ENCODE measurements at regions not wholly inside any gene's neighbourhood (a gene's known extent, or its start where the extent isn't known, plus 50 kb on each side); places are given as distances from the start of the nearest gene placed in this dataset.
"Not testable (repeated sequence)": the region's sequence is repeated elsewhere in the genome, so short reads cannot be mapped to it uniquely, and the experiment has no call there.

DNA sequence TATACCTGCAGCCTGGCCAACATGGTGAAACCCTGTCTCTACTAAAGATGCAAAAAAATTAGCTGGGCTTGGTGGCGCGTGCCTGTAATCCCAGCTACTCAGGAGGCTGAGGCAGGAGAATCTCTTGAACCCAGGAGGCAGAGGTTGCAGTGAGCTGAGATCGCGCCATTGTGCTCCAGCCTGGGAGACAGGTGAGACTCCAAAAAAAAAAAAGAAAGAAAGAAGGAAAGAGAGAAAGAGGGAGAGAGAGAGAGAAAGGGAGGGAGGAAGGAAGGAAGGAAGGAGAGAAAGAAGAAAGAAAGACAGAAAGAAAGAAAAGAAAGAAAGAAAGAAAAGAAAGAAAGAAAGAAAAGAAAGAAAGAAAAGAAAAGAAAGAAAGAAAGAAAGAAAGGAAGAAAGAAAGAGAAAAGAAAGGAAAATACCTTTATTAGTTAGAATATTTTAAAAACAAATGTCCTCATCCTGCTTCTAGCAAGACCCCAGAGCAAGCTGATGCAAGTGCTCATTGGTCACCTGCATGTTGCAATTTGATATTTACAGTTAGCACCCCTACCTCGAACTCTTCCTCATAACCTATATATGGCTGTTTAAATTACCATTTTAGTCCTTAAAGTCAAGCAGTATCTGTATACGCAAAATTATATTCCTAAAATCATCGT lies 57.0 kb upstream of the TNFAIP3 start:
- TF ChIP-seq HDGF (IDR thresholded peaks at IDR 0.05), result 0 out of 2 replicates have a peak, but pooled peaks have one; percentile 30
- TF ChIP-seq YBX1 (IDR thresholded peaks at IDR 0.05), result 0 out of 2 replicates have a peak, but pooled peaks have one; percentile 35
- FAIRE-seq; H3K27ac ChIP-seq (ENCODE audit: control insufficient read depth, insufficient read depth); H3K4me3 ChIP-seq; DNase-seq (ENCODE audit: low read depth, low spot score); H3K9ac ChIP-seq (ENCODE audit: control insufficient read depth, insufficient read depth, low read length); H4K20me1 ChIP-seq (ENCODE audit: control insufficient read depth, insufficient read depth); H2AFZ ChIP-seq (ENCODE audit: control insufficient read depth, low read depth, low read length); intact Hi-C loops (cut with micrococcal nuclease; ENCODE audit: unreplicated experiment); ATAC-seq; H3K36me3 ChIP-seq (ENCODE audit: control insufficient read depth in 2 of 2, insufficient read depth in 2 of 2, low read length in 1 of 2); H3K9me3 ChIP-seq (replicated peaks; ENCODE audit: control insufficient read depth, insufficient read depth, low read length); in situ Hi-C loops (cut with MboI); BruUV-seq (replicated peaks); H3K27me3 ChIP-seq (replicated peaks in 1 of 2; ENCODE audit: control insufficient read depth in 2 of 2, insufficient read depth in 2 of 2, low read length in 1 of 2); H3K79me2 ChIP-seq (ENCODE audit: control insufficient read depth, insufficient read depth, low read length); H3K4me2 ChIP-seq (ENCODE audit: control insufficient read depth, insufficient read depth): not testable (repeated sequence)
- WGBS (ENCODE audit: insufficient coverage, insufficient replicate concordance, low lambda C conversion rate, missing lambda C conversion rate), result 69% methylated on average over 5 of the region's 7 CpGs
- peaks cover 24% of the 10 kb centered on the region for H3K4me1 ChIP-seq (ENCODE audit: control insufficient read depth, insufficient read depth, low read length)
- ChIA-PET SMC1A (ENCODE audit: uncharacterized antibody, unreplicated experiment) (interaction anchor here (0.8 to 5.7 kb wide), 20 partner anchors 8 to 129 kb away, joined by 3 to 69 read pairs (median 12); partner anchors contain the start of gene TNFAIP3), RAD21 (ENCODE audit: unreplicated experiment) (interaction anchor here (1.0 to 5.9 kb wide), 13 partner anchors 8 to 102 kb away, joined by 3 to 39 read pairs (median 13); partner anchors contain the start of gene TNFAIP3), CTCF (interaction anchor here (1.5 to 4.5 kb wide), 7 partner anchors 10 to 105 kb away, joined by 4 to 49 read pairs (median 13); partner anchors contain the start of gene TNFAIP3), POLR2A (interaction anchor here (0.7 to 6.2 kb wide), 11 partner anchors 9 to 111 kb away, joined by 3 to 95 read pairs (median 5); partner anchors contain the start of gene TNFAIP3)

DNA sequence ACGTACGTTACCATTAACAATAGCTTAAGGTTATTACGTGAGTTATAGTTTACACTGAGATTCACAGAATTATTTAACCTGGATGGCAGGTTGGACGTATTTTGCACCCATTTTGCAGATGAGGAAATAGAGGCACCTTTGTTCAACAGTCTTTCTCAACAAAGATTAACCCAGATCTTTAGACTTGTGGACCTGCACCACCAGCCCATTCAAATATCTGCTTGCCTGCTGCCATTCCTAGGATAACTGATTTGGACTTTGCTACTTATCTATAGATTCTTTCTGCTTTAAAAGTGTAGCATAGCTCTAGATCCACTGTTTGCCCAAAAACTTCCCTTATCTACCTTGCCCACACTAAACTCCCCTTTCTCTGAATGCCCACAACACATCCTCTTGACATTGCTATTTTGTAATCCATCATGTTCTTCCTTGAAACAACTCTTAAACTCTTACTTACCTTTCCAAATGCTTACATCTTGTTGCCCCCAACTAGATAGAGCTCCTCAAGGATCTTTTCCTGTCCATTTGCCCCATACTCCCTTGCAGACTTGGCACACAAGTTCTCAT lies 56.4 kb upstream of the TNFAIP3 start:
- in situ Hi-C loops (cut with MboI), result no loop called here
- FAIRE-seq, result no peak
- Histone ChIP-seq H3K4me1 (ENCODE audit: control insufficient read depth, insufficient read depth, low read length) (peaks cover 25% of the 10 kb centered on the region), H3K27ac (ENCODE audit: control insufficient read depth, insufficient read depth) (peak overlapping the region; percentile 66), H3K9me3 (replicated peaks; ENCODE audit: control insufficient read depth, insufficient read depth, low read length) (peaks cover 2% of the 10 kb centered on the region; the same call in 2 of the 3 replicates), H2AFZ (ENCODE audit: control insufficient read depth, low read depth, low read length) (peak overlapping the region; percentile 54; the same call in 1 of the 2 replicates), H3K36me3 (ENCODE audit: control insufficient read depth in 2 of 2, insufficient read depth in 2 of 2, low read length in 1 of 2) (no peaks in the 10 kb centered on the region), H3K4me2 (ENCODE audit: control insufficient read depth, insufficient read depth) (peak overlapping the region; percentile 14), H4K20me1 (ENCODE audit: control insufficient read depth, insufficient read depth) (no peaks in the 10 kb centered on the region), H3K4me3 (no peak overlapping the region), H3K9ac (ENCODE audit: control insufficient read depth, insufficient read depth, low read length) (no peak overlapping the region), H3K27me3 (replicated peaks in 1 of 2; ENCODE audit: control insufficient read depth in 2 of 2, insufficient read depth in 2 of 2, low read length in 1 of 2) (no peaks in the 10 kb centered on the region), H3K79me2 (ENCODE audit: control insufficient read depth, insufficient read depth, low read length) (no peaks in the 10 kb centered on the region)
- BruUV-seq (replicated peaks), result no TSS peak
- DNase-seq (ENCODE audit: low read depth, low spot score), result no peak
- ChIA-PET POLR2A (interaction anchor here (0.7 to 6.2 kb wide), 17 partner anchors 9 to 135 kb away, joined by 3 to 95 read pairs (median 4); no protein-coding TSS in a partner anchor), SMC1A (ENCODE audit: uncharacterized antibody, unreplicated experiment) (interaction anchor here (0.8 to 5.7 kb wide), 19 partner anchors 8 to 129 kb away, joined by 3 to 69 read pairs (median 12); partner anchors contain the start of gene TNFAIP3), RAD21 (ENCODE audit: unreplicated experiment) (interaction anchor here (0.9 to 5.9 kb wide), 17 partner anchors 9 to 109 kb away, joined by 3 to 39 read pairs (median 13); partner anchors contain the start of gene TNFAIP3), CTCF (interaction anchor here (1.2 to 4.5 kb wide), 10 partner anchors 11 to 192 kb away, joined by 4 to 49 read pairs (median 9); partner anchors contain the start of gene TNFAIP3)
- intact Hi-C loops (cut with micrococcal nuclease; ENCODE audit: unreplicated experiment), result no loop called here
- no peak for TF ChIP-seq STAT1 (conservative IDR thresholded peaks at IDR 0.05)
- TF ChIP-seq MLLT1 (IDR thresholded peaks at IDR 0.05), result peak; percentile 78; the same call in 1 of the 2 replicates
- TF ChIP-seq HDGF (IDR thresholded peaks at IDR 0.05), result 0 out of 2 replicates have a peak, but pooled peaks have one; percentile 47
- TF ChIP-seq, protein P1, sequence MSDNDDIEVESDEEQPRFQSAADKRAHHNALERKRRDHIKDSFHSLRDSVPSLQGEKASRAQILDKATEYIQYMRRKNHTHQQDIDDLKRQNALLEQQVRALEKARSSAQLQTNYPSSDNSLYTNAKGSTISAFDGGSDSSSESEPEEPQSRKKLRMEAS (IDR thresholded peaks at IDR 0.05; ENCODE audit: low read depth, low read length), result no peak
- TF ChIP-seq, protein P2, sequence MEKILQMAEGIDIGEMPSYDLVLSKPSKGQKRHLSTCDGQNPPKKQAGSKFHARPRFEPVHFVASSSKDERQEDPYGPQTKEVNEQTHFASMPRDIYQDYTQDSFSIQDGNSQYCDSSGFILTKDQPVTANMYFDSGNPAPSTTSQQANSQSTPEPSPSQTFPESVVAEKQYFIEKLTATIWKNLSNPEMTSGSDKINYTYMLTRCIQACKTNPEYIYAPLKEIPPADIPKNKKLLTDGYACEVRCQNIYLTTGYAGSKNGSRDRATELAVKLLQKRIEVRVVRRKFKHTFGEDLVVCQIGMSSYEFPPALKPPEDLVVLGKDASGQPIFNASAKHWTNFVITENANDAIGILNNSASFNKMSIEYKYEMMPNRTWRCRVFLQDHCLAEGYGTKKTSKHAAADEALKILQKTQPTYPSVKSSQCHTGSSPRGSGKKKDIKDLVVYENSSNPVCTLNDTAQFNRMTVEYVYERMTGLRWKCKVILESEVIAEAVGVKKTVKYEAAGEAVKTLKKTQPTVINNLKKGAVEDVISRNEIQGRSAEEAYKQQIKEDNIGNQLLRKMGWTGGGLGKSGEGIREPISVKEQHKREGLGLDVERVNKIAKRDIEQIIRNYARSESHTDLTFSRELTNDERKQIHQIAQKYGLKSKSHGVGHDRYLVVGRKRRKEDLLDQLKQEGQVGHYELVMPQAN (conservative IDR thresholded peaks at IDR 0.05), result no peak
- peak; percentile 79 for TF ChIP-seq ZNF217 (IDR thresholded peaks at IDR 0.05)
- 0 out of 2 replicates have a peak, but pooled peaks have one; percentile 37 for TF ChIP-seq SMARCA5 (IDR thresholded peaks at IDR 0.05)
- TF ChIP-seq, protein P3, sequence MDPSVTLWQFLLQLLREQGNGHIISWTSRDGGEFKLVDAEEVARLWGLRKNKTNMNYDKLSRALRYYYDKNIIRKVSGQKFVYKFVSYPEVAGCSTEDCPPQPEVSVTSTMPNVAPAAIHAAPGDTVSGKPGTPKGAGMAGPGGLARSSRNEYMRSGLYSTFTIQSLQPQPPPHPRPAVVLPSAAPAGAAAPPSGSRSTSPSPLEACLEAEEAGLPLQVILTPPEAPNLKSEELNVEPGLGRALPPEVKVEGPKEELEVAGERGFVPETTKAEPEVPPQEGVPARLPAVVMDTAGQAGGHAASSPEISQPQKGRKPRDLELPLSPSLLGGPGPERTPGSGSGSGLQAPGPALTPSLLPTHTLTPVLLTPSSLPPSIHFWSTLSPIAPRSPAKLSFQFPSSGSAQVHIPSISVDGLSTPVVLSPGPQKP (IDR thresholded peaks at IDR 0.05; ENCODE audit: low read depth, low read length), result no peak
- no peak for TF ChIP-seq NR2F1 (conservative IDR thresholded peaks at IDR 0.05)
- no peak for ATAC-seq
- WGBS (ENCODE audit: insufficient coverage, insufficient replicate concordance, low lambda C conversion rate, missing lambda C conversion rate), result 98% methylated on average over 4 of the region's 4 CpGs
